T-helper 2 cell treated with Interferon-gamma antibody and Interleukin-4, amounts not matched to agents 100 ng/mL and 5 ng/mL, for 36 hours (primary cell): ENCODE measurements at regions not wholly inside any gene's neighbourhood (a gene's known extent, or its start where the extent isn't known, plus 50 kb on each side); places are given as distances from the start of the nearest gene placed in this dataset.
"Not testable (repeated sequence)": the region's sequence is repeated elsewhere in the genome, so short reads cannot be mapped to it uniquely, and the experiment has no call there.

Experiments used
- intact Hi-C: fragments of 100-400 bp; cut with micrococcal nuclease; formaldehyde crosslinking; loops from one replicate; pipeline ENCODE4 v1.15.1; 2023

GRCh38 chr4:181018472-181018871 is 1224.7 kb upstream of the TENM3 start:
- intact Hi-C loops: no loop called here

GRCh38 chr4:181018913-181019312 is 1224.3 kb upstream of the TENM3 start:
- intact Hi-C loops: no loop called here

- intact Hi-C loops: no loop called here
These were observed 1222.7 kb upstream of the TENM3 start for GRCh38 chr4:181020456-181020855.

GRCh38 chr4:181021213-181021612 is 1222.0 kb upstream of the TENM3 start:
- intact Hi-C loops: no loop called here

GRCh38 chr4:181030135-181030921 is 1212.9 kb upstream of the TENM3 start:
- intact Hi-C loops: not testable (repeated sequence)

- intact Hi-C loops: no loop called here
These were observed 1212.2 kb upstream of the TENM3 start for GRCh38 chr4:181030961-181031360.

- intact Hi-C loops: no loop called here
These were observed 1199.7 kb upstream of the TENM3 start for GRCh38 chr4:181043486-181043885.

GRCh38 chr4:181046809-181047208 is 1196.4 kb upstream of the TENM3 start:
- intact Hi-C loops: no loop called here

- intact Hi-C loops: no loop called here
These were observed 1191.3 kb upstream of the TENM3 start for GRCh38 chr4:181051931-181052330.

- intact Hi-C loops: no loop called here
These were observed 1181.4 kb upstream of the TENM3 start for GRCh38 chr4:181061787-181062186.

- intact Hi-C loops: no loop called here
These were observed 1180.0 kb upstream of the TENM3 start for GRCh38 chr4:181063212-181063611.

GRCh38 chr4:181077341-181077740 is 1165.9 kb upstream of the TENM3 start:
- intact Hi-C loops: no loop called here

GRCh38 chr4:181078196-181078595 is 1165.0 kb upstream of the TENM3 start:
- intact Hi-C loops: no loop called here

GRCh38 chr4:181083757-181084361 is 1159.3 kb upstream of the TENM3 start:
- intact Hi-C loops: no loop called here

- intact Hi-C loops: no loop called here
These were observed 1157.6 kb upstream of the TENM3 start for GRCh38 chr4:181085557-181085956.

GRCh38 chr4:181105487-181105886 is 1137.7 kb upstream of the TENM3 start:
- intact Hi-C loops: no loop called here

- intact Hi-C loops: no loop called here
These were observed 1136.8 kb upstream of the TENM3 start for GRCh38 chr4:181106398-181106797.

- intact Hi-C loops: no loop called here
These were observed 1135.0 kb upstream of the TENM3 start for GRCh38 chr4:181108237-181108636.

- intact Hi-C loops: no loop called here
These were observed 1124.0 kb upstream of the TENM3 start for GRCh38 chr4:181119186-181119585.

- intact Hi-C loops: no loop called here
These were observed 1121.5 kb upstream of the TENM3 start for GRCh38 chr4:181121733-181122132.

GRCh38 chr4:181127171-181127570 is 1116.0 kb upstream of the TENM3 start:
- intact Hi-C loops: no loop called here

GRCh38 chr4:181130317-181130716 is 1112.9 kb upstream of the TENM3 start:
- intact Hi-C loops: not testable (repeated sequence)

GRCh38 chr4:181137351-181137750 is 1105.9 kb upstream of the TENM3 start:
- intact Hi-C loops: no loop called here
